Ishikawa (cell line): ENCODE measurements at regions not wholly inside any gene's neighbourhood (a gene's known extent, or its start where the extent isn't known, plus 50 kb on each side); places are given as distances from the start of the nearest gene placed in this dataset.

ENCODE experiments used
- EP300 ChIP-seq: IDR thresholded peaks from 2 replicates; pipeline ENCODE4 v1.6.1; 2012; ENCODE audit warnings: borderline replicate concordance
- MAX ChIP-seq: IDR thresholded peaks from 2 replicates; pipeline ENCODE4 v1.6.1; 2012
- REST ChIP-seq: IDR thresholded peaks from 2 replicates; pipeline ENCODE4 v1.6.1; 2012; ENCODE audit warnings: low read depth, mild to moderate bottlenecking
- TAF1 ChIP-seq: IDR thresholded peaks from 2 replicates; pipeline ENCODE4 v1.6.1; 2012; ENCODE audit warnings: low read depth, mild to moderate bottlenecking
- YY1 ChIP-seq: IDR thresholded peaks from 2 replicates; pipeline ENCODE4 v1.6.1; 2012; ENCODE audit warnings: low read depth
- ZBTB7A ChIP-seq: IDR thresholded peaks from 2 replicates; pipeline ENCODE4 v1.6.1; 2012; ENCODE audit warnings: low read depth

- no peak for TF ChIP-seq TAF1
- TF ChIP-seq EP300 = no peak
- no peak for TF ChIP-seq MAX
- no peak for TF ChIP-seq REST
- no peak for TF ChIP-seq ZBTB7A
- TF ChIP-seq YY1 = no peak
Measured at GRCh38 chr5:167778228-167778627, 513.2 kb upstream of the WWC1 start.
